Right lobe of liver (tissue), 6 donors: ENCODE measurements at regions not wholly inside any gene's neighbourhood (a gene's known extent, or its start where the extent isn't known, plus 50 kb on each side); places are given as distances from the start of the nearest gene placed in this dataset.

Experiments used
- ATAC-seq, 4 donors: fragments of 200-7000 bp; cut with Tn5 transposase; one replicate each; pipeline ENCODE4 v1.9.1; 2020; ENCODE audit warnings: mild to moderate bottlenecking in 4 of 4, moderate library complexity in 4 of 4
- DNase-seq, 3 donors: peaks; one replicate each; pipeline ENCODE4 v3.0.0-alpha.2; 2020
- H3K27ac ChIP-seq, 3 donors: fragments of 200-600 bp; one replicate each; pipeline ENCODE4 v1.8.0; 2022
- H3K27me3 ChIP-seq, 2 donors: fragments of 200-600 bp; one replicate each; pipeline ENCODE4 v1.8.0; 2022
- H3K36me3 ChIP-seq, 4 donors: fragments of 200-600 bp; sonication (generic) in 1 of 4; one replicate each; pipeline versions ENCODE4 v1.5.1 to v1.8.0; 2017 to 2022; ENCODE audit warnings: control low read depth in 1 of 4
- H3K4me1 ChIP-seq, 4 donors: fragments of 200-600 bp; sonication (generic) in 1 of 4; one replicate each; pipeline versions ENCODE4 v1.5.1 to v1.8.0; 2017 to 2022; ENCODE audit warnings: control low read depth in 1 of 4
- H3K4me3 ChIP-seq, 3 donors: fragments of 200-600 bp; one replicate each; pipeline ENCODE4 v1.8.0; 2022
- H3K9me3 ChIP-seq, 4 donors: fragments of 200-600 bp; sonication (generic) in 1 of 4; one replicate each; pipeline versions ENCODE4 v1.5.1 to v1.8.0; 2017 to 2022; ENCODE audit warnings: control low read depth in 1 of 4
- POLR2A ChIP-seq: fragments of 450-650 bp; IDR thresholded peaks from one replicate; pipeline ENCODE4 v1.6.1; 2017; ENCODE audit warnings: antibody characterized with exemption, mild to moderate bottlenecking
- WGBS: methylation state at CpG from one replicate; pipeline ENCODE4 v1.1.6; 2018; ENCODE audit warnings: low coverage, low lambda C conversion rate; ENCODE audit not compliant: insufficient coverage; ENCODE audit errors: missing lambda C conversion rate; 5-methylcytosine and 5-hydroxymethylcytosine counted together
- intact Hi-C, 2 donors: fragments of 100-400 bp; cut with DNase I; formaldehyde crosslinking; loops; one replicate each; pipeline versions ENCODE4 v1.11.2 to v1.14.1; 2022
- TF ChIP-seq, protein P1 (sequence below), 4 donors: fragments of 200-600 bp in 3 of 4; fragments of 450-650 bp in 1 of 4; IDR thresholded peaks; one replicate each; pipeline versions ENCODE4 v1.5.1 to v1.8.0; 2016 to 2022; ENCODE audit warnings: antibody characterized with exemption in 4 of 4, mild to moderate bottlenecking in 2 of 4
- donor health status: DM: no; HTN: yes; CAD: no.
- donor health status: DM: no; HTN: no; CAD: no.
- donor health status: DM: no; HTN: no; CAD: no.
- donor health status: DM: no; HTN: yes; CAD: no.
- donor health status: DM: no; HTN: yes; CAD: no.

DNA sequence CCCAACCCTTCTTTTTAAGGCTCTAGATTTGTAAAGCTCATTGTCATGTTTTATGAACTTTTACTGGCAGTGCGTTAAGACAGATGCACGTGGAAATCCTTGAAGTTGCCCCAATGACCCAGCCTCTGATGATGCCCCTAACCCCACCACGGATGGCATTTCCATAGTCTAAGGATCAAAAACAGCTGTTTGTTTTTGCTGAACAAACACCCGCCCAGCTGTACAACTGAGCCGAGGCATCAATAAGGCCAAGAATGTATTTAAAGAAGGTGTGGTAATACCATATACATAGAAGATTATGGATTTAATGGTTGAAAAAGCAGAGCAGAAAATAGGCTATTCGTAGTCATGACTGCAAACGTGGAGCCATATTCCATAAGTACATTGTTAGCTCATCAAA, 83.7 kb downstream of the SALL1 start:
- intact Hi-C loops = no loop called here
- Histone ChIP-seq H3K9me3 (no peaks in the 10 kb centered on the region), H3K27ac (no peak overlapping the region), H3K4me1 (no peaks in the 10 kb centered on the region), H3K27me3 (no peaks in the 10 kb centered on the region), H3K4me3 (no peak overlapping the region), H3K36me3 (no peaks in the 10 kb centered on the region)
- no peak for DNase-seq
- TF ChIP-seq, protein P1, sequence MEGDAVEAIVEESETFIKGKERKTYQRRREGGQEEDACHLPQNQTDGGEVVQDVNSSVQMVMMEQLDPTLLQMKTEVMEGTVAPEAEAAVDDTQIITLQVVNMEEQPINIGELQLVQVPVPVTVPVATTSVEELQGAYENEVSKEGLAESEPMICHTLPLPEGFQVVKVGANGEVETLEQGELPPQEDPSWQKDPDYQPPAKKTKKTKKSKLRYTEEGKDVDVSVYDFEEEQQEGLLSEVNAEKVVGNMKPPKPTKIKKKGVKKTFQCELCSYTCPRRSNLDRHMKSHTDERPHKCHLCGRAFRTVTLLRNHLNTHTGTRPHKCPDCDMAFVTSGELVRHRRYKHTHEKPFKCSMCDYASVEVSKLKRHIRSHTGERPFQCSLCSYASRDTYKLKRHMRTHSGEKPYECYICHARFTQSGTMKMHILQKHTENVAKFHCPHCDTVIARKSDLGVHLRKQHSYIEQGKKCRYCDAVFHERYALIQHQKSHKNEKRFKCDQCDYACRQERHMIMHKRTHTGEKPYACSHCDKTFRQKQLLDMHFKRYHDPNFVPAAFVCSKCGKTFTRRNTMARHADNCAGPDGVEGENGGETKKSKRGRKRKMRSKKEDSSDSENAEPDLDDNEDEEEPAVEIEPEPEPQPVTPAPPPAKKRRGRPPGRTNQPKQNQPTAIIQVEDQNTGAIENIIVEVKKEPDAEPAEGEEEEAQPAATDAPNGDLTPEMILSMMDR (IDR thresholded peaks at IDR 0.05) = no peak
- TF ChIP-seq POLR2A = no peak
- no peak for ATAC-seq
- 56% methylated on average over 7 of the region's 7 CpGs for WGBS

DNA sequence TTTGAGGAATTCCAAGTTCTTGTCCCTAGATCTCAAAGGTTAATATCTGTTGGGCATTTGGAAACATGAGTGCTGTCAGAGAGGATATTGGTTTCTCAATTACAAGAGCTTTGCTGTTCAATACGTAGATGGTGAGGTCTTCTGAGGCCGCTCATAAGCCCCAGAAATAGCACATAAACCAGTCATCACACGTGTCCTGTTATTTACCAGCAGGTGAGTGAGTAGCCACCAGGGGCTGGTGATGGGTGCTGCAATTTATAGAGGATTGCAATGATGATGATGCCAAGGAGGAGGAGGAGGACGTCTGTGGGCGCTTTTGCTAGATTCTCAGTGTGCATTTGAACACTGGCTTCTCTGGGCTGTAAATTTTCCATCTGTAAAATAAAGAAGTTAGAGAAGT, 89.0 kb downstream of the SALL1 start:
- Histone ChIP-seq H3K27me3 (no peaks in the 10 kb centered on the region), H3K36me3 (no peaks in the 10 kb centered on the region), H3K4me3 (no peak overlapping the region), H3K27ac (peak overlapping the region in 2 of 3 donors; percentile 22 to 40), H3K9me3 (no peaks in the 10 kb centered on the region), H3K4me1 (peaks cover 0 to 20% (median 5%) of the 10 kb centered on the region in 4 donors)
- DNase-seq (no peak), ATAC-seq (peak; percentile 9 to 57 (median 30))
- 34% methylated on average over 5 of the region's 5 CpGs for WGBS
- no peak for TF ChIP-seq POLR2A
- TF ChIP-seq, protein P1 (IDR thresholded peaks at IDR 0.05) = peak in 1 of 4 donors; percentile 18
- intact Hi-C loops = no loop called here

DNA sequence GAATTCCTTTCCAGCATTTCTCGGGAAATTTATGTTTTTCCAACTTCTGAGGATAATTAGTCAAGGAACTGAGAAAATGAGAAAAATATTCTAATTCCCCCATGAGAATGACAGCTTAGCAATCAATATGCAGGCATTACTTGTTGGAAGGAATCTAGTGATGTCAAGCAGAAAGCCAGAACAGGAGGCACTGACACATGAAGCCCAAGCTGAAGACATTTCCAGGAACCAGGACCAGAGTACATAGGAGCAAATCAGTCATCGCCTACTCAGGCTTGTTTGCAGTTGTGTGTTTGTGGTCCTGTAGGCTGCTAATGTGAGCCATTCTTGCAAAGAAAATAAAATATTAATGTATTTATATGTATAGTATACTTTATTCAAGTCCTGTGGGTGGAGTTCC, 89.7 kb downstream of the SALL1 start:
- intact Hi-C loops = no loop called here
- WGBS = 47% methylated on average over 2 of the region's 2 CpGs

DNA sequence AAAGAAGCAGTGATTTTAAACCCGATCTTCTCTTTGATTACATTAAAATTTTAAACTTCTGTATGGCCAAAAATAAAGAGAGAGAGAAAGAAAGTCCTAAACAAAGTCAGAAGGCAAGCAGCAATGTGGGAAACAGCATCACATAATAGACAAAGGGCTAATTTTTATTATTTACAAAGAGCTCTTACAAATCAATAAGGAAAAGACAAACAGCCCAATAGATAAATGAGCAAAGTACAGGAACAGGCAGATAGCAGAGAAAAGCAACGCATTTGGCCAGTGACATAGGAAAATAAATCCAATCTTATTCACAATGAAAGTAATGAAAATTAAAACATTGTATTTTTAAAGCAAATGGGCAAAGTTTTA, 93.1 kb downstream of the SALL1 start:
- intact Hi-C loops = no loop called here
- Histone ChIP-seq H3K27me3 (no peaks in the 10 kb centered on the region), H3K4me3 (no peak overlapping the region), H3K36me3 (no peaks in the 10 kb centered on the region), H3K4me1 (peaks cover 0 to 41% (median 10%) of the 10 kb centered on the region in 4 donors), H3K27ac (peak overlapping the region; percentile 78 to 93 (median 87)), H3K9me3 (no peaks in the 10 kb centered on the region)
- DNase-seq (no peak), ATAC-seq (peak; percentile 46 to 76 (median 55))
- 32% methylated on average over 2 of the region's 2 CpGs for WGBS
- TF ChIP-seq, protein P1 (IDR thresholded peaks at IDR 0.05) = no peak
- TF ChIP-seq POLR2A = no peak

More for the DNA sequence above, 89.7 kb downstream of the SALL1 start:
- peak overlapping the region in 2 of 3 donors; percentile 22 to 40 for H3K27ac ChIP-seq
- DNase-seq (no peak), ATAC-seq (peak in 2 of 4 donors; percentile 36 to 62)
- no peak for TF ChIP-seq POLR2A
- TF ChIP-seq, protein P1 (IDR thresholded peaks at IDR 0.05) = no peak
- H3K36me3 ChIP-seq = no peaks in the 10 kb centered on the region
- no peaks in the 10 kb centered on the region for H3K27me3 ChIP-seq
- H3K4me1 ChIP-seq = peaks cover 0 to 27% (median 8%) of the 10 kb centered on the region in 4 donors
- no peaks in the 10 kb centered on the region for H3K9me3 ChIP-seq
- no peak overlapping the region for H3K4me3 ChIP-seq
